Brain microvascular endothelial cell (primary cell): ENCODE measurements at regions not wholly inside any gene's neighbourhood (a gene's known extent, or its start where the extent isn't known, plus 50 kb on each side); places are given as distances from the start of the nearest gene placed in this dataset.

ENCODE experiments used
- DNase-seq: peaks from one replicate; pipeline ENCODE4 v3.0.0-alpha.2; 2020
- H3K27ac ChIP-seq: fragments of 250-450 bp; sonication (Bioruptor Pico); 2 replicates; pipeline ENCODE4 v1.5.1; 2020; ENCODE audit warnings: mild to moderate bottlenecking, moderate library complexity
- H3K27me3 ChIP-seq: fragments of 250-450 bp; sonication (Bioruptor Pico); replicated peaks from 2 replicates; pipeline ENCODE4 v1.5.1; 2020; ENCODE audit warnings: mild to moderate bottlenecking
- H3K36me3 ChIP-seq: fragments of 250-450 bp; sonication (Bioruptor Pico); replicated peaks from 2 replicates; pipeline ENCODE4 v1.5.1; 2020; ENCODE audit warnings: mild to moderate bottlenecking
- H3K4me3 ChIP-seq: 2 replicates; pipeline ENCODE4 v1.5.1; 2011; ENCODE audit warnings: low read depth, mild to moderate bottlenecking, control low read depth, low read length, moderate library complexity
- CTCF ChIP-seq: IDR thresholded peaks from 2 replicates; pipeline ENCODE4 v1.5.1; 2011; ENCODE audit warnings: low read depth, mild to moderate bottlenecking, moderate library complexity, low read length, control low read depth, inconsistent platforms; ENCODE audit errors: missing control alignments
- in situ Hi-C: cut with HindIII; loops from 2 replicates; pipeline ENCODE4 v1.10.0; 2017; ENCODE audit warnings: low sequenced_read_pairs, low pct_ligation_motif_present

DNA sequence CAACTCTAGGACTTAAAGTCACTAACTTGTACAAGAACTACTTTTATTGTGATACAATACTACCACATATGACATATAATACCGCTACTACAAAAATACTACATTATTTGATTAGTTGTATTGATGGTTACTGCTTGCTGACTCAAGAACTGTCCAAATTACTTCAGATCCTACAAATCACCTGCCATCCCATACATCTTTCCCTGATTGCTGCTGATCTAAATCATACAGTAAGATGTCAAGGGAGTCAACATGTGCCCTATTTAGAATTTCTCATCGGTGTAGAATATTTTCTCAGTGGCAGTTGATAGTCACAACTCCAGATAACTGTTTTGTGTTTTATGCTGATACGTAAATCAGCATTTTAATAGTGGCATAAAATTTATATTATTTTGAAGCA, 161.0 kb upstream of the DSEL start:
- in situ Hi-C loops, result no loop called here
- H3K36me3 ChIP-seq, result no peaks in the 10 kb centered on the region
- no peak for TF ChIP-seq CTCF
- no peak overlapping the region for H3K4me3 ChIP-seq
- no peaks in the 10 kb centered on the region for H3K27me3 ChIP-seq
- no peak overlapping the region for H3K27ac ChIP-seq
- DNase-seq, result no peak

DNA sequence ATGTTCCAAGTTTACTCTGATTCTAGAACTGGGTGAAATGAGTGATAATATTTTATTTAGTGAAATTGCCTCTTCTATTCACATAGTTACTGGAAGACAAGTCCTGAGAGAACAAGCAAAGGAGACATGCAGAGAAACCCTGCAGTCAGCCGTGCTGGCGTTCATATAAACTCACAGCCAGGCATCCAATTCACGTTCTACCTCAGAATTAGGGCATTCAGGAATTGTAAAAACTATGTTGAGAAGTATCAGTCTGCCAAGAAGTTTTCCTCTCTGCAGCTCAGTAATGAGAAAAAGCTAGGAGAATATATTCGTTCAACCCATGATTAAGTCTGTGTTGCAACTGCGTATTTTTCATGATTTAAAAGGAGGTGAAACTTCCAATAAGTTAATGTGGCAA, 156.2 kb upstream of the DSEL start:
- TF ChIP-seq CTCF, result no peak
- DNase-seq, result no peak
- in situ Hi-C loops, result no loop called here
- H3K4me3 ChIP-seq, result no peak overlapping the region
- H3K27ac ChIP-seq, result no peak overlapping the region
- no peaks in the 10 kb centered on the region for H3K36me3 ChIP-seq
- H3K27me3 ChIP-seq, result no peaks in the 10 kb centered on the region

DNA sequence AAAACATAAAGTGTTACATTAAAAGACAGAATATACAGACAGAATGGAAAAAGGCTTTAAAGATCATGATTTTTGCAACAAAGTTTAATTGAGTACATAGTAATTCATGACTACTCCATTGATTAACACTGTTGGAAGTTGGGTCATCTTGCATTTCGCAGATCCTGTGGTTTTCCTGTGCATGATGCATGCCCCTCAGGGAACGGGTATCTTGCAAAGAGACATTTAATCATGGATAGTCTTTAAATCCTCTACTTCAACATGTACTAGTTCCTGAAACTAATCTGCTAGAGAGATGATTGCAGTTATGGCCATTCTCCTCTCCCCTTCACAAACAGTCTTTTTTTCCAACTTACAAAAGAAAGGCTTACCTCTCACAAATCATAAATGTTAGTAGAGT, 155.6 kb upstream of the DSEL start:
- H3K36me3 ChIP-seq, result no peaks in the 10 kb centered on the region
- no peak for TF ChIP-seq CTCF
- no peak overlapping the region for H3K4me3 ChIP-seq
- in situ Hi-C loops, result no loop called here
- DNase-seq, result peak; percentile 24
- H3K27me3 ChIP-seq, result no peaks in the 10 kb centered on the region
- no peak overlapping the region for H3K27ac ChIP-seq

GRCh38 chr18:67670024-67670543, 153.6 kb upstream of the DSEL start:
- no peak for TF ChIP-seq CTCF
- peak overlapping the region; percentile 66 for H3K27ac ChIP-seq
- DNase-seq, result peak; percentile 86

GRCh38 chr18:67665266-67665665, 148.7 kb upstream of the DSEL start:
- in situ Hi-C loops, result no loop called here
- Histone ChIP-seq H3K27ac (no peak overlapping the region), H3K36me3 (no peaks in the 10 kb centered on the region), H3K27me3 (no peaks in the 10 kb centered on the region), H3K4me3 (no peak overlapping the region)
- peak; percentile 44 for DNase-seq
- TF ChIP-seq CTCF, result no peak

More at GRCh38 chr18:67670024-67670543, 153.6 kb upstream of the DSEL start:
- no peaks in the 10 kb centered on the region for H3K36me3 ChIP-seq
- H3K27me3 ChIP-seq, result no peaks in the 10 kb centered on the region
- in situ Hi-C loops, result no loop called here
- H3K4me3 ChIP-seq, result no peak overlapping the region

GRCh38 chr18:67662996-67663395, 146.5 kb upstream of the DSEL start:
- H3K27ac ChIP-seq, result no peak overlapping the region
- DNase-seq, result no peak
- no peak overlapping the region for H3K4me3 ChIP-seq
- no peaks in the 10 kb centered on the region for H3K36me3 ChIP-seq
- in situ Hi-C loops, result no loop called here
- H3K27me3 ChIP-seq, result no peaks in the 10 kb centered on the region
- TF ChIP-seq CTCF, result no peak
